ENCODE measurements at regions not wholly inside any gene's neighbourhood (a gene's known extent, or its start where the extent isn't known, plus 50 kb on each side); places are given as distances from the start of the nearest gene placed in this dataset.

GRCh38 chr16:55192734-55193133, 131.3 kb upstream of the IRX6 start:
- H3K27me3 ChIP-seq (ENCODE audit: control insufficient read depth in 2 of 2, insufficient read depth in 2 of 2, low read length in 2 of 2): peaks cover 2 to 18% of the 10 kb centered on the region in 2 experiments; a peak in 2 of 5 replicates
- CTCF ChIA-PET (ENCODE audit: low intra/inter-chr PET ratio): no interaction called here
- H3K79me2 ChIP-seq (ENCODE audit: control insufficient read depth, insufficient read depth, low read length): no peaks in the 10 kb centered on the region
- TF ChIP-seq ZNF699 (CRISPR knock-in tag; IDR thresholded peaks at IDR 0.05; ENCODE audit: insufficient replicate concordance) (no peak), RBM14 (IDR thresholded peaks at IDR 0.05; ENCODE audit: borderline replicate concordance, insufficient read depth, low read depth, low read length) (no peak), SMARCA5 (IDR thresholded peaks at IDR 0.05) (no peak), ZNF134 (CRISPR knock-in tag; conservative IDR thresholded peaks at IDR 0.05) (no peak), HDAC2 (IDR thresholded peaks at IDR 0.05) (no peak), SFPQ (IDR thresholded peaks at IDR 0.05; ENCODE audit: low read depth, low read length) (no peak), ZNF140 (CRISPR knock-in tag; IDR thresholded peaks at IDR 0.05) (no peak), KLF10 (CRISPR knock-in tag; IDR thresholded peaks at IDR 0.05) (no peak), RAD21 (CRISPR knock-in tag; conservative IDR thresholded peaks at IDR 0.05 in 1 of 2, IDR thresholded peaks at IDR 0.05 in 1 of 2) (no peak)
- TF ChIP-seq, protein P1, sequence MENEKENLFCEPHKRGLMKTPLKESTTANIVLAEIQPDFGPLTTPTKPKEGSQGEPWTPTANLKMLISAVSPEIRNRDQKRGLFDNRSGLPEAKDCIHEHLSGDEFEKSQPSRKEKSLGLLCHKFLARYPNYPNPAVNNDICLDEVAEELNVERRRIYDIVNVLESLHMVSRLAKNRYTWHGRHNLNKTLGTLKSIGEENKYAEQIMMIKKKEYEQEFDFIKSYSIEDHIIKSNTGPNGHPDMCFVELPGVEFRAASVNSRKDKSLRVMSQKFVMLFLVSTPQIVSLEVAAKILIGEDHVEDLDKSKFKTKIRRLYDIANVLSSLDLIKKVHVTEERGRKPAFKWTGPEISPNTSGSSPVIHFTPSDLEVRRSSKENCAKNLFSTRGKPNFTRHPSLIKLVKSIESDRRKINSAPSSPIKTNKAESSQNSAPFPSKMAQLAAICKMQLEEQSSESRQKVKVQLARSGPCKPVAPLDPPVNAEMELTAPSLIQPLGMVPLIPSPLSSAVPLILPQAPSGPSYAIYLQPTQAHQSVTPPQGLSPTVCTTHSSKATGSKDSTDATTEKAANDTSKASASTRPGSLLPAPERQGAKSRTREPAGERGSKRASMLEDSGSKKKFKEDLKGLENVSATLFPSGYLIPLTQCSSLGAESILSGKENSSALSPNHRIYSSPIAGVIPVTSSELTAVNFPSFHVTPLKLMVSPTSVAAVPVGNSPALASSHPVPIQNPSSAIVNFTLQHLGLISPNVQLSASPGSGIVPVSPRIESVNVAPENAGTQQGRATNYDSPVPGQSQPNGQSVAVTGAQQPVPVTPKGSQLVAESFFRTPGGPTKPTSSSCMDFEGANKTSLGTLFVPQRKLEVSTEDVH (IDR thresholded peaks at IDR 0.05; ENCODE audit: low read depth, partially characterized antibody): no peak
- no peaks in the 10 kb centered on the region for H3K36me3 ChIP-seq (ENCODE audit: control insufficient read depth, insufficient read depth, low read length)
- H3K9me3 ChIP-seq (replicated peaks; ENCODE audit: control insufficient read depth, insufficient read depth, low read depth, low read length): no peaks in the 10 kb centered on the region
- no peaks in the 10 kb centered on the region for H4K20me1 ChIP-seq (replicated peaks; ENCODE audit: control insufficient read depth, insufficient read depth, low read length)
- no peak overlapping the region for H3K9ac ChIP-seq (ENCODE audit: insufficient read depth in 1 of 2, low read depth in 2 of 2, low read length in 2 of 2)
- no peak overlapping the region for H3K27ac ChIP-seq (ENCODE audit: extremely low read depth, low read depth, low read length)
- no peak overlapping the region for H3K4me2 ChIP-seq (ENCODE audit: insufficient read depth, low read length)
- FAIRE-seq (no peak), ATAC-seq (no peak), DNase-seq (ENCODE audit: extremely low read depth in 1 of 4, low spot score in 3 of 4) (no peak)
- in situ Hi-C loops (cut with MboI) (no loop called here), intact Hi-C loops (cut with micrococcal nuclease) (no loop called here)
- POLR2A ChIA-PET: no interaction called here
- no peaks in the 10 kb centered on the region for H3K4me1 ChIP-seq (replicated peaks in 1 of 2; ENCODE audit: control insufficient read depth in 2 of 2, insufficient read depth in 2 of 2, low read length in 2 of 2)
- H2AFZ ChIP-seq (ENCODE audit: low read depth, low read length): no peak overlapping the region
- no peak overlapping the region for H3K4me3 ChIP-seq
- H3K9me1 ChIP-seq (ENCODE audit: control insufficient read depth, insufficient read depth, low read length): no peaks in the 10 kb centered on the region
- no TSS peak for BruUV-seq (replicated peaks)

Measured in K562 (cell line).